HepG2 (cell line): ENCODE measurements at regions not wholly inside any gene's neighbourhood (a gene's known extent, or its start where the extent isn't known, plus 50 kb on each side); places are given as distances from the start of the nearest gene placed in this dataset.

ENCODE experiments used
- ATAC-seq: fragments of 200-7000 bp; cut with Tn5 transposase; 3 replicates; pipeline ENCODE4 v1.9.1; 2020; ENCODE audit warnings: mild to moderate bottlenecking, moderate library complexity
- BruUV-seq: library from RNA; stranded (reverse); fragments of 400-500 nt; replicated peaks from 2 replicates; lab custom pipeline; 2021; lab: Mats Ljungman, UMichigan
- CTCF ChIA-PET: fragments of 300-600 bp; formaldehyde crosslinking; extraction: SDS; loops from one replicate; lab custom pipeline; 2021; ENCODE audit warnings: low total read pairs, inconsistent platforms, low intra/inter-chr PET ratio; lab: Yijun Ruan, JAX
- POLR2A ChIA-PET: fragments of 350-600 bp; sonication (Branson Sonifier 250); formaldehyde crosslinking; loops from one replicate; lab custom pipeline; 2020; ENCODE audit warnings: antibody characterized with exemption, inconsistent platforms; lab: Yijun Ruan, JAX
- DNase-seq: peaks from one replicate; pipeline ENCODE4 v3.0.0-alpha.2; 2015; ENCODE audit warnings: low spot score
- FAIRE-seq: peaks from 3 replicates; lab custom pipeline; 2011; peaks lifted over from hg19 to GRCh38; lab: Jason Lieb, UNC
- H2AFZ ChIP-seq: one replicate; pipeline ENCODE4 v1.6.1; 2011; ENCODE audit warnings: low read length, inconsistent platforms
- H3K27ac ChIP-seq: fragments of 300-600 bp; 3 replicates; pipeline ENCODE4 v1.8.0; 2011; ENCODE audit warnings: mixed run types, mild to moderate bottlenecking, mixed read lengths, low read length, inconsistent platforms; ENCODE audit not compliant: insufficient read depth; ENCODE audit errors: extremely low read length
- H3K27me3 ChIP-seq, 2 experiments: fragments of 200-600 bp in 1 of 2; 2 replicates in 1 of 2; 3 replicates in 1 of 2; pipeline versions ENCODE4 v1.6.0 to v1.8.0; 2011; ENCODE audit warnings: low read length in 2 of 2, mild to moderate bottlenecking in 2 of 2, moderate library complexity in 2 of 2, inconsistent platforms in 1 of 2; ENCODE audit not compliant: insufficient read depth in 2 of 2, control insufficient read depth in 1 of 2
- H3K36me3 ChIP-seq, 2 experiments: fragments of 200-600 bp in 1 of 2; replicated peaks in 1 of 2; 2 replicates in 1 of 2; 3 replicates in 1 of 2; pipeline versions ENCODE4 v1.5.1 to v1.8.0; 2011; ENCODE audit warnings: low read length in 2 of 2, inconsistent platforms in 1 of 2; ENCODE audit not compliant: insufficient read depth in 2 of 2, control insufficient read depth in 1 of 2
- H3K4me1 ChIP-seq: 2 replicates; pipeline ENCODE4 v1.5.1; 2012; ENCODE audit warnings: low read length, inconsistent platforms; ENCODE audit not compliant: insufficient read depth
- H3K4me2 ChIP-seq: 2 replicates; pipeline ENCODE4 v1.6.0; 2011; ENCODE audit warnings: low read depth, low read length, inconsistent platforms
- H3K4me3 ChIP-seq, 3 experiments: fragments of 200-600 bp in 1 of 3; sonication (generic), shearing (Covaris generic) in 1 of 3; replicated peaks in 1 of 3; 2 replicates each; pipeline ENCODE4 v1.5.1; 2011 to 2016; ENCODE audit warnings: low read length in 3 of 3, inconsistent platforms in 2 of 3, low read depth in 2 of 3, mild to moderate bottlenecking in 2 of 3, control low read depth in 1 of 3, mixed read lengths in 1 of 3; ENCODE audit not compliant: insufficient read depth in 1 of 3
- H3K79me2 ChIP-seq: one replicate; pipeline ENCODE4 v1.6.1; 2011; ENCODE audit warnings: low read length, inconsistent platforms; ENCODE audit not compliant: insufficient read depth
- H3K9ac ChIP-seq: 2 replicates; pipeline ENCODE4 v1.6.0; 2011; ENCODE audit warnings: mild to moderate bottlenecking, low read depth, low read length, inconsistent platforms; ENCODE audit not compliant: insufficient read depth
- H3K9me3 ChIP-seq: 2 replicates; pipeline ENCODE4 v1.5.1; 2012; ENCODE audit warnings: mild to moderate bottlenecking, low read length
- H4K20me1 ChIP-seq: 2 replicates; pipeline ENCODE4 v1.6.0; 2011; ENCODE audit warnings: inconsistent platforms, mild to moderate bottlenecking, low read length, moderate library complexity; ENCODE audit not compliant: insufficient read depth
- CENPT ChIP-seq: sonication (generic); formaldehyde crosslinking; IDR thresholded peaks from 2 replicates; pipeline ENCODE4 v1.8.0; 2022; ENCODE audit warnings: low read depth, mild to moderate bottlenecking, moderate library complexity, missing genetic modification reagents
- MBD4 ChIP-seq: IDR thresholded peaks from 2 replicates; pipeline ENCODE4 v1.6.1; 2012; ENCODE audit warnings: low read length, inconsistent platforms, borderline replicate concordance
- MTA1 ChIP-seq: sonication (generic); formaldehyde crosslinking; IDR thresholded peaks from 2 replicates; pipeline ENCODE4 v1.4.0; 2020; ENCODE audit warnings: missing genetic modification reagents, mild to moderate bottlenecking, borderline replicate concordance
- PAWR ChIP-seq: sonication (generic); formaldehyde crosslinking; IDR thresholded peaks from 2 replicates; pipeline ENCODE4 v1.4.0; 2020; ENCODE audit warnings: missing genetic modification reagents, mild to moderate bottlenecking, borderline replicate concordance
- PHF8 ChIP-seq: sonication (generic); formaldehyde crosslinking; IDR thresholded peaks from 2 replicates; pipeline ENCODE4 v1.5.0; 2020; ENCODE audit warnings: missing genetic modification reagents
- SMYD3 ChIP-seq: sonication (generic); formaldehyde crosslinking; IDR thresholded peaks from 2 replicates; pipeline ENCODE4 v1.8.1; 2023; ENCODE audit warnings: mild to moderate bottlenecking, missing genetic modification reagents
- ZNF570 ChIP-seq: sonication (generic); formaldehyde crosslinking; IDR thresholded peaks from 2 replicates; pipeline ENCODE4 v1.4.0; 2020; ENCODE audit warnings: mild to moderate bottlenecking, missing genetic modification reagents, borderline replicate concordance
- WGBS: methylation state at CpG from one replicate; pipeline ENCODE4 v1.1.6; 2017; ENCODE audit warnings: low lambda C conversion rate; 5-methylcytosine and 5-hydroxymethylcytosine counted together
- in situ Hi-C: cut with HindIII; loops from 2 replicates; pipeline ENCODE4 v1.10.0; 2017; ENCODE audit warnings: low pct_unique_long_range_greater_than_20kb; ENCODE audit not compliant: extremely low pct_ligation_motif_present
- intact Hi-C: fragments of 100-400 bp; cut with micrococcal nuclease; formaldehyde crosslinking; loops from one replicate; pipeline ENCODE4 v1.10.0; 2022; ENCODE audit not compliant: unreplicated experiment
- TF ChIP-seq, protein P1 (sequence below): sonication (generic); formaldehyde crosslinking; IDR thresholded peaks from 2 replicates; pipeline ENCODE4 v1.8.0; 2022; ENCODE audit warnings: missing genetic modification reagents, mild to moderate bottlenecking, moderate library complexity, borderline replicate concordance
- TF ChIP-seq, protein P2 (sequence below): sonication (generic); formaldehyde crosslinking; IDR thresholded peaks from 2 replicates; pipeline ENCODE4 v1.5.1; 2020; ENCODE audit warnings: missing genetic modification reagents, mild to moderate bottlenecking, borderline replicate concordance
- TF ChIP-seq, protein P3 (sequence below), 2 experiments: sonication (generic) in 1 of 2; formaldehyde crosslinking in 1 of 2; IDR thresholded peaks; 2 replicates each; pipeline versions ENCODE4 v1.5.1 to v1.6.1; 2011 to 2020; ENCODE audit warnings: borderline replicate concordance in 1 of 2, low read depth in 1 of 2, low read length in 1 of 2, mild to moderate bottlenecking in 1 of 2, missing genetic modification reagents in 1 of 2, moderate library complexity in 1 of 2
- TF ChIP-seq, protein P4 (sequence below): sonication (generic); formaldehyde crosslinking; IDR thresholded peaks from 2 replicates; pipeline ENCODE4 v1.5.0; 2020; ENCODE audit warnings: mild to moderate bottlenecking, missing genetic modification reagents

DNA sequence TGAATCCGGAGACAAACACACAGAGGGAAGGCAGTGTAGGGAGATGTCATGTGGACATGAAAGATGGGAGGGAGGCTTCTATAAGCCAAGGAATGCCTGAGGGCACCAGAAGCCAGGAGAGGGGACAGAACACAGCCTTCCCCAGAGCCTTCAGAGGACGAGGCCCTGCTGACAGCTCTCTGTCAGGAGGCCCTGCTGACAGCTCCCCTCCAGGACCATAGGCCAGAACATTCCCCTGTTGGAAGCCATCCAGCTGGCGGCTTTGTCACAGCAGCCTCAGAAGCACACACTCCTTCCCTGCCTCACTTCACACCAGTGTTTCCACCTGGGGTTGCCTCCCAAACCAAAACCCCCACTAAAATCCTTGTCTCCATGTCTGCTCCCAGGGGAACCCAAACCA lies 171.3 kb upstream of the ID2 start (continued):
- TF ChIP-seq, protein P1, sequence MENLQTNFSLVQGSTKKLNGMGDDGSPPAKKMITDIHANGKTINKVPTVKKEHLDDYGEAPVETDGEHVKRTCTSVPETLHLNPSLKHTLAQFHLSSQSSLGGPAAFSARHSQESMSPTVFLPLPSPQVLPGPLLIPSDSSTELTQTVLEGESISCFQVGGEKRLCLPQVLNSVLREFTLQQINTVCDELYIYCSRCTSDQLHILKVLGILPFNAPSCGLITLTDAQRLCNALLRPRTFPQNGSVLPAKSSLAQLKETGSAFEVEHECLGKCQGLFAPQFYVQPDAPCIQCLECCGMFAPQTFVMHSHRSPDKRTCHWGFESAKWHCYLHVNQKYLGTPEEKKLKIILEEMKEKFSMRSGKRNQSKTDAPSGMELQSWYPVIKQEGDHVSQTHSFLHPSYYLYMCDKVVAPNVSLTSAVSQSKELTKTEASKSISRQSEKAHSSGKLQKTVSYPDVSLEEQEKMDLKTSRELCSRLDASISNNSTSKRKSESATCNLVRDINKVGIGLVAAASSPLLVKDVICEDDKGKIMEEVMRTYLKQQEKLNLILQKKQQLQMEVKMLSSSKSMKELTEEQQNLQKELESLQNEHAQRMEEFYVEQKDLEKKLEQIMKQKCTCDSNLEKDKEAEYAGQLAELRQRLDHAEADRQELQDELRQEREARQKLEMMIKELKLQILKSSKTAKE (CRISPR knock-in tag) = no peak
- no peak for TF ChIP-seq MBD4

DNA sequence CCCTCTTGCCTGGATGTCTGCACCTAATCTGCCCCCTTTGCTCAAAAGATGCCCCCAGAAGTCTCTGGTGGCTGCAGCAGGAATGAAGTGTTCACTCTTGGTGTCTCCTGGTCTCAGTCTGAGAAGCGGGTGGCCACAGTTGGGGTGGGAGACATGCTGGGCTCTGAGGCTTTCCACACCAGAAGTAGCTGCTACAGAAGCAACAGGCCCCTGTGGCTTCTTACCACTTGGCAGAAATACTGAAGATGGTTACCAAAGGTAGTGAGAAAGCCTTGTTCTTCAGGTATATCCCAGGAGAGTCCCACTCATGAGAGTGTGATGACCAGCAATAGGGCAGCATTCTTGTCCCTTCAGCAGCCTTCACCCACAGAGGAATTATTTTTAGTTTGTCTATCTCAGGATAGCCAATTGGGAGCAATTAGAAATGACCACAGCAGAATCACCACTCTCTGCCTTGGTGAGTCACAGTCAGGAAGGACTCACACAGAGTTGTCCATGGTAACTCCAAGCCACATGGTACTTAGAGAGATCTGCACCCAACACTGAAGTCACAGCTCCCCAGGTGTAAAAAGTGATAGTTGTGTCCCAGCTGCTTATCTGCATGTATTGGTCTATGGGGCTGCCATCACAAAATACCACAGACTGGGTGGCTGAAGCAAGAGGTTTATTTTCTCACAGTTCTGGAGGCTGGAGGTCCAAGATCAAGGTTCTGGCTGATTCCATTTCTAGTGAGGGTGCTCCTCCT lies 169.8 kb upstream of the ID2 start:
- in situ Hi-C loops (no loop called here), intact Hi-C loops (no loop called here)
- Histone ChIP-seq H3K4me1 (no peaks in the 10 kb centered on the region), H3K4me2 (no peak overlapping the region), H3K36me3 (no peaks in the 10 kb centered on the region), H3K79me2 (no peaks in the 10 kb centered on the region), H4K20me1 (no peaks in the 10 kb centered on the region), H3K27me3 (peaks cover 6 to 45% of the 10 kb centered on the region in 2 experiments; a peak in 3 of 5 replicates), H3K4me3 (no peak overlapping the region), H3K27ac (no peak overlapping the region), H3K9me3 (no peaks in the 10 kb centered on the region), H2AFZ (no peak overlapping the region), H3K9ac (no peak overlapping the region)
- FAIRE-seq (no peak), ATAC-seq (no peak), DNase-seq (no peak)
- 100% methylated on average over 1 of the region's 1 CpG for WGBS
- POLR2A ChIA-PET = no interaction called here
- no TSS peak for BruUV-seq
- CTCF ChIA-PET = no interaction called here
- TF ChIP-seq, protein P2, sequence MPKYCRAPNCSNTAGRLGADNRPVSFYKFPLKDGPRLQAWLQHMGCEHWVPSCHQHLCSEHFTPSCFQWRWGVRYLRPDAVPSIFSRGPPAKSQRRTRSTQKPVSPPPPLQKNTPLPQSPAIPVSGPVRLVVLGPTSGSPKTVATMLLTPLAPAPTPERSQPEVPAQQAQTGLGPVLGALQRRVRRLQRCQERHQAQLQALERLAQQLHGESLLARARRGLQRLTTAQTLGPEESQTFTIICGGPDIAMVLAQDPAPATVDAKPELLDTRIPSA (CRISPR knock-in tag) = no peak
- TF ChIP-seq, protein P3, sequence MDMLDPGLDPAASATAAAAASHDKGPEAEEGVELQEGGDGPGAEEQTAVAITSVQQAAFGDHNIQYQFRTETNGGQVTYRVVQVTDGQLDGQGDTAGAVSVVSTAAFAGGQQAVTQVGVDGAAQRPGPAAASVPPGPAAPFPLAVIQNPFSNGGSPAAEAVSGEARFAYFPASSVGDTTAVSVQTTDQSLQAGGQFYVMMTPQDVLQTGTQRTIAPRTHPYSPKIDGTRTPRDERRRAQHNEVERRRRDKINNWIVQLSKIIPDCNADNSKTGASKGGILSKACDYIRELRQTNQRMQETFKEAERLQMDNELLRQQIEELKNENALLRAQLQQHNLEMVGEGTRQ (IDR thresholded peaks at IDR 0.05; ENCODE audit: low read depth, low read length) = no peak
- TF ChIP-seq, protein P3 (CRISPR knock-in tag; IDR thresholded peaks at IDR 0.05; ENCODE audit: borderline replicate concordance) = no peak
- TF ChIP-seq MTA1 (CRISPR knock-in tag) = no peak
- TF ChIP-seq ZNF570 = no peak
- no peak for TF ChIP-seq PHF8
- TF ChIP-seq, protein P4, sequence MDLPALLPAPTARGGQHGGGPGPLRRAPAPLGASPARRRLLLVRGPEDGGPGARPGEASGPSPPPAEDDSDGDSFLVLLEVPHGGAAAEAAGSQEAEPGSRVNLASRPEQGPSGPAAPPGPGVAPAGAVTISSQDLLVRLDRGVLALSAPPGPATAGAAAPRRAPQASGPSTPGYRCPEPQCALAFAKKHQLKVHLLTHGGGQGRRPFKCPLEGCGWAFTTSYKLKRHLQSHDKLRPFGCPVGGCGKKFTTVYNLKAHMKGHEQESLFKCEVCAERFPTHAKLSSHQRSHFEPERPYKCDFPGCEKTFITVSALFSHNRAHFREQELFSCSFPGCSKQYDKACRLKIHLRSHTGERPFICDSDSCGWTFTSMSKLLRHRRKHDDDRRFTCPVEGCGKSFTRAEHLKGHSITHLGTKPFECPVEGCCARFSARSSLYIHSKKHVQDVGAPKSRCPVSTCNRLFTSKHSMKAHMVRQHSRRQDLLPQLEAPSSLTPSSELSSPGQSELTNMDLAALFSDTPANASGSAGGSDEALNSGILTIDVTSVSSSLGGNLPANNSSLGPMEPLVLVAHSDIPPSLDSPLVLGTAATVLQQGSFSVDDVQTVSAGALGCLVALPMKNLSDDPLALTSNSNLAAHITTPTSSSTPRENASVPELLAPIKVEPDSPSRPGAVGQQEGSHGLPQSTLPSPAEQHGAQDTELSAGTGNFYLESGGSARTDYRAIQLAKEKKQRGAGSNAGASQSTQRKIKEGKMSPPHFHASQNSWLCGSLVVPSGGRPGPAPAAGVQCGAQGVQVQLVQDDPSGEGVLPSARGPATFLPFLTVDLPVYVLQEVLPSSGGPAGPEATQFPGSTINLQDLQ (CRISPR knock-in tag) = no peak
- no peak for TF ChIP-seq SMYD3 (CRISPR knock-in tag)
- TF ChIP-seq CENPT (CRISPR knock-in tag) = no peak
- TF ChIP-seq PAWR (CRISPR knock-in tag) = no peak
